GM23338 (cell line): ENCODE measurements at regions not wholly inside any gene's neighbourhood (a gene's known extent, or its start where the extent isn't known, plus 50 kb on each side); places are given as distances from the start of the nearest gene placed in this dataset.
A peak's percentile ranks its signal among the peaks of the same experiment; 100 is the strongest.
"Not testable (repeated sequence)": the region's sequence is repeated elsewhere in the genome, so short reads cannot be mapped to it uniquely, and the experiment has no call there.

Source experiments
- ATAC-seq: fragments of 200-7000 bp; cut with Tn5 transposase; 3 replicates; pipeline ENCODE4 v1.9.1; 2020
- DNase-seq: peaks from one replicate; pipeline ENCODE4 v3.0.0-alpha.2; 2015; ENCODE audit warnings: low spot score
- H2AFZ ChIP-seq: fragments of 200-600 bp; sonication (generic); 2 replicates; pipeline ENCODE4 v1.8.0; 2016; ENCODE audit warnings: antibody characterized with exemption, mild to moderate bottlenecking, moderate library complexity
- H3F3A ChIP-seq: fragments of 200-600 bp; sonication (generic); replicated peaks from 2 replicates; pipeline ENCODE4 v1.8.0; 2017; ENCODE audit warnings: antibody characterized with exemption, mixed run types, low read depth
- H3K27ac ChIP-seq: fragments of 200-600 bp; sonication (generic); 2 replicates; pipeline ENCODE4 v1.6.1; 2016; ENCODE audit warnings: low read depth
- H3K27me3 ChIP-seq: fragments of 200-600 bp; sonication (generic); 2 replicates; pipeline ENCODE4 v1.8.0; 2016; ENCODE audit warnings: mild to moderate bottlenecking, mixed run types, moderate library complexity; ENCODE audit not compliant: insufficient read depth
- H3K36me3 ChIP-seq: fragments of 200-600 bp; sonication (generic); 2 replicates; pipeline ENCODE4 v1.8.0; 2016; ENCODE audit warnings: mild to moderate bottlenecking; ENCODE audit not compliant: insufficient read depth
- H3K4me1 ChIP-seq: fragments of 200-600 bp; sonication (generic); 2 replicates; pipeline ENCODE4 v1.8.0; 2016; ENCODE audit warnings: mild to moderate bottlenecking, moderate library complexity; ENCODE audit not compliant: insufficient read depth
- H3K4me2 ChIP-seq: fragments of 200-600 bp; sonication (generic); 2 replicates; pipeline ENCODE4 v1.7.1; 2017; ENCODE audit warnings: mixed run types
- H3K4me3 ChIP-seq: fragments of 200-600 bp; sonication (generic); 2 replicates; pipeline ENCODE4 v1.6.1; 2016; ENCODE audit warnings: mixed run types
- H3K79me2 ChIP-seq: fragments of 200-600 bp; sonication (generic); replicated peaks from 2 replicates; pipeline ENCODE4 v1.8.0; 2017; ENCODE audit warnings: mild to moderate bottlenecking; ENCODE audit not compliant: insufficient read depth
- H3K9me2 ChIP-seq: fragments of 200-600 bp; sonication (generic); 2 replicates; pipeline ENCODE4 v1.8.0; 2017; ENCODE audit not compliant: insufficient read depth
- H4K20me1 ChIP-seq: fragments of 200-600 bp; sonication (generic); replicated peaks from 2 replicates; pipeline ENCODE4 v1.8.0; 2017; ENCODE audit warnings: mild to moderate bottlenecking; ENCODE audit not compliant: insufficient read depth
- H3K27ac Mint-ChIP-seq: 2 replicates; pipeline ENCODE4 v1.8.0; 2020; ENCODE audit warnings: inconsistent platforms, mild to moderate bottlenecking, moderate library complexity, mixed read lengths
- H3K27me3 Mint-ChIP-seq: 3 replicates; pipeline ENCODE4 v1.8.0; 2022; ENCODE audit warnings: low read depth, mild to moderate bottlenecking, moderate library complexity, mixed read lengths, inconsistent platforms; ENCODE audit not compliant: insufficient read depth, poor library complexity
- H3K36me3 Mint-ChIP-seq: 3 replicates; pipeline ENCODE4 v1.8.0; 2021; ENCODE audit warnings: low read depth, mild to moderate bottlenecking, inconsistent platforms, moderate library complexity, mixed read lengths
- H3K4me1 Mint-ChIP-seq: 3 replicates; pipeline ENCODE4 v1.8.0; 2020; ENCODE audit warnings: mild to moderate bottlenecking, inconsistent platforms, mixed read lengths
- H3K4me3 Mint-ChIP-seq: 3 replicates; pipeline ENCODE4 v1.8.0; 2021; ENCODE audit warnings: moderate library complexity, mild to moderate bottlenecking, inconsistent platforms, mixed read lengths
- H3K9me3 Mint-ChIP-seq: 3 replicates; pipeline ENCODE4 v1.8.0; 2020; ENCODE audit warnings: moderate library complexity, mild to moderate bottlenecking, inconsistent platforms, mixed read lengths
- CTCF ChIP-seq, 2 experiments: fragments of 200-600 bp in 1 of 2; sonication (generic) in 1 of 2; conservative IDR thresholded peaks; 2 replicates each; pipeline versions ENCODE4 v1.5.1 to v1.6.1; 2016 to 2017; ENCODE audit warnings: antibody characterized with exemption in 2 of 2, low read depth in 2 of 2, mild to moderate bottlenecking in 2 of 2, moderate library complexity in 1 of 2
- ETS1 ChIP-seq: IDR thresholded peaks from 2 replicates; pipeline ENCODE4 v1.6.1; 2016; ENCODE audit warnings: antibody characterized with exemption
- EZH2 ChIP-seq: fragments of 200-600 bp; sonication (generic); IDR thresholded peaks from one replicate; pipeline ENCODE4 v1.8.0; 2017; ENCODE audit warnings: antibody characterized with exemption, mild to moderate bottlenecking, low read depth; ENCODE audit not compliant: unreplicated experiment
- NANOG ChIP-seq: IDR thresholded peaks from 2 replicates; pipeline ENCODE4 v1.6.1; 2016; ENCODE audit warnings: antibody characterized with exemption, borderline replicate concordance
- REST ChIP-seq: IDR thresholded peaks from one replicate; pipeline ENCODE4 v1.6.1; 2018; ENCODE audit warnings: antibody characterized with exemption; ENCODE audit not compliant: unreplicated experiment
- ZNF331 ChIP-seq: fragments of 250-450 bp; sonication (Bioruptor Pico); IDR thresholded peaks from 2 replicates; pipeline ENCODE4 v1.5.0; 2020; ENCODE audit warnings: low read depth, mild to moderate bottlenecking, moderate library complexity

- no peak for TF ChIP-seq CTCF (conservative IDR thresholded peaks at IDR 0.05; ENCODE audit: low read depth in 2 of 2)
- TF ChIP-seq REST = no peak
- no peak for TF ChIP-seq ZNF331 (CRISPR knock-in tag)
- no peak for TF ChIP-seq ETS1
- no peak for TF ChIP-seq EZH2
These were observed 426.5 kb upstream of the NFIA start (continued) for GRCh38 chr1:60655679-60656355.

- H3K27me3 ChIP-seq, H3K9me3 Mint-ChIP-seq, ATAC-seq, H4K20me1 ChIP-seq, H3K27me3 Mint-ChIP-seq, H3K27ac ChIP-seq, H3K4me3 Mint-ChIP-seq, H3K36me3 ChIP-seq, H3K27ac Mint-ChIP-seq, H3K9me2 ChIP-seq, H3K4me1 ChIP-seq, H3K4me1 Mint-ChIP-seq, H3K4me2 ChIP-seq, H3F3A ChIP-seq, DNase-seq, H3K36me3 Mint-ChIP-seq, H3K79me2 ChIP-seq: not testable (repeated sequence)
- H2AFZ ChIP-seq = peak overlapping the region; percentile 85; the same call in 1 of the 2 replicates
- 0 out of 2 replicates have a peak overlapping the region, but pooled peaks have one; percentile 41 for H3K4me3 ChIP-seq
These were observed 442.3 kb upstream of the NFIA start for GRCh38 chr1:60640033-60640551.

GRCh38 chr1:60639287-60639686 is 443.1 kb upstream of the NFIA start:
- Mint-ChIP-seq H3K27me3 (no peaks in the 10 kb centered on the region), H3K36me3 (no peaks in the 10 kb centered on the region; the same call in 2 of the 3 replicates), H3K9me3 (no peaks in the 10 kb centered on the region; the same call in 2 of the 3 replicates), H3K4me3 (no peak overlapping the region), H3K27ac (no peak overlapping the region), H3K4me1 (peaks cover 7% of the 10 kb centered on the region; the same call in 2 of the 3 replicates)
- ATAC-seq (no peak), DNase-seq (no peak)
- H3K27me3 ChIP-seq = no peaks in the 10 kb centered on the region
- H3K4me3 ChIP-seq = no peak overlapping the region
- no peaks in the 10 kb centered on the region for H3K79me2 ChIP-seq
- no peaks in the 10 kb centered on the region for H4K20me1 ChIP-seq
- no peaks in the 10 kb centered on the region for H3K9me2 ChIP-seq
- no peaks in the 10 kb centered on the region for H3K4me1 ChIP-seq
- no peak overlapping the region for H3K4me2 ChIP-seq
- no peak overlapping the region for H3K27ac ChIP-seq
- H2AFZ ChIP-seq = no peak overlapping the region
- no peaks in the 10 kb centered on the region for H3F3A ChIP-seq
- H3K36me3 ChIP-seq = no peaks in the 10 kb centered on the region
- TF ChIP-seq NANOG = no peak
